ENCODE measurements at regions not wholly inside any gene's neighbourhood (a gene's known extent, or its start where the extent isn't known, plus 50 kb on each side); places are given as distances from the start of the nearest gene placed in this dataset.
"Not testable (repeated sequence)": the region's sequence is repeated elsewhere in the genome, so short reads cannot be mapped to it uniquely, and the experiment has no call there.

GRCh38 chr1:56123826-56124225 lies 455.5 kb downstream of the PLPP3 start:
- no peak for DNase-seq (ENCODE audit: low read depth in 2 of 2)

- no peak for DNase-seq (ENCODE audit: low read depth in 2 of 2)
Measured at GRCh38 chr1:56123421-56123820, 455.9 kb downstream of the PLPP3 start.

- DNase-seq (ENCODE audit: low read depth in 2 of 2): no peak
Measured at GRCh38 chr1:56120021-56120420, 459.3 kb downstream of the PLPP3 start.

GRCh38 chr1:56118676-56119075 lies 460.7 kb downstream of the PLPP3 start:
- not testable (repeated sequence) for DNase-seq (ENCODE audit: low read depth in 2 of 2)

GRCh38 chr1:56115701-56116100 lies 463.7 kb downstream of the PLPP3 start:
- no peak for DNase-seq (ENCODE audit: low read depth in 2 of 2)

- no peak for DNase-seq (ENCODE audit: low read depth in 2 of 2)
Measured at GRCh38 chr1:56113679-56114078, 465.7 kb downstream of the PLPP3 start.

- DNase-seq (ENCODE audit: low read depth in 2 of 2): no peak
Measured at GRCh38 chr1:56107275-56107638, 472.1 kb downstream of the PLPP3 start.

- DNase-seq (ENCODE audit: low read depth in 2 of 2): no peak
Measured at GRCh38 chr1:56106531-56107274, 472.7 kb downstream of the PLPP3 start.

GRCh38 chr1:56105397-56105796 lies 474.0 kb downstream of the PLPP3 start:
- DNase-seq (ENCODE audit: low read depth in 2 of 2): no peak

- DNase-seq (ENCODE audit: low read depth in 2 of 2): no peak
Measured at GRCh38 chr1:56099766-56100265, 479.5 kb downstream of the PLPP3 start.

- no peak for DNase-seq (ENCODE audit: low read depth in 2 of 2)
Measured at GRCh38 chr1:56098946-56099345, 480.4 kb downstream of the PLPP3 start.

- no peak for DNase-seq (ENCODE audit: low read depth in 2 of 2)
Measured at GRCh38 chr1:56097713-56098112, 481.6 kb downstream of the PLPP3 start.

GRCh38 chr1:56095696-56096665 lies 483.4 kb downstream of the PLPP3 start:
- DNase-seq (ENCODE audit: low read depth in 2 of 2): no peak

- no peak for DNase-seq (ENCODE audit: low read depth in 2 of 2)
Measured at GRCh38 chr1:56094168-56094567, 485.2 kb downstream of the PLPP3 start.

- DNase-seq (ENCODE audit: low read depth in 2 of 2): no peak
Measured at GRCh38 chr1:56092684-56093570, 486.4 kb downstream of the PLPP3 start.

- not testable (repeated sequence) for DNase-seq (ENCODE audit: low read depth in 2 of 2)
Measured at GRCh38 chr1:56089826-56090225, 489.5 kb downstream of the PLPP3 start.

GRCh38 chr1:56084246-56084645 lies 495.1 kb downstream of the PLPP3 start:
- no peak for DNase-seq (ENCODE audit: low read depth in 2 of 2)

GRCh38 chr1:56081736-56082135 lies 497.6 kb downstream of the PLPP3 start:
- DNase-seq (ENCODE audit: low read depth in 2 of 2): no peak

- DNase-seq (ENCODE audit: low read depth in 2 of 2): no peak
Measured at GRCh38 chr1:56081173-56081572, 498.2 kb downstream of the PLPP3 start.

- no peak for DNase-seq (ENCODE audit: low read depth in 2 of 2)
Measured at GRCh38 chr1:56080123-56080522, 499.2 kb downstream of the PLPP3 start.

GRCh38 chr1:56079391-56079790 lies 500.0 kb downstream of the PLPP3 start:
- DNase-seq (ENCODE audit: low read depth in 2 of 2): no peak

GRCh38 chr1:56077206-56077605 lies 502.2 kb downstream of the PLPP3 start:
- DNase-seq (ENCODE audit: low read depth in 2 of 2): no peak
